CD4-positive, alpha-beta T cell (primary cell): ENCODE measurements at regions not wholly inside any gene's neighbourhood (a gene's known extent, or its start where the extent isn't known, plus 50 kb on each side); places are given as distances from the start of the nearest gene placed in this dataset.

Experiments
- ATAC-seq: fragments of 200-7000 bp; cut with Tn5 transposase; one replicate; pipeline ENCODE4 v1.10.0; 2022; ENCODE audit warnings: mild to moderate bottlenecking; ENCODE audit not compliant: poor library complexity
- CTCF ChIA-PET: fragments of 350-600 bp; sonication (Branson Sonifier 250); formaldehyde crosslinking; loops from one replicate; lab custom pipeline; 2021; ENCODE audit warnings: antibody characterized with exemption, inconsistent platforms; lab: Charles Lee
- POLR2A ChIA-PET: fragments of 350-600 bp; sonication (Branson Sonifier 250); formaldehyde crosslinking; loops from one replicate; lab custom pipeline; 2021; ENCODE audit warnings: antibody characterized with exemption, inconsistent platforms; lab: Charles Lee
- DNase-seq, 14 experiments: peaks; one replicate each; pipeline ENCODE4 v3.0.0-alpha.2; 2013 to 2020; ENCODE audit warnings: mixed read lengths in 2 of 14
- H3K27ac ChIP-seq, 2 donors: one replicate each; pipeline versions ENCODE4 v1.5.1 to v1.7.0; 2013; ENCODE audit warnings: low read length in 2 of 2, low read depth in 1 of 2, mild to moderate bottlenecking in 1 of 2
- H3K27me3 ChIP-seq, 2 experiments: 1 replicate in 1 of 2; 2 replicates in 1 of 2; pipeline versions ENCODE4 v1.6.1 to v1.7.0; 2013; ENCODE audit warnings: low read length in 2 of 2, control low read depth in 1 of 2, mild to moderate bottlenecking in 1 of 2, moderate library complexity in 1 of 2; ENCODE audit not compliant: insufficient read depth in 2 of 2, control insufficient read depth in 1 of 2
- H3K36me3 ChIP-seq: one replicate; pipeline ENCODE4 v1.6.1; 2013; ENCODE audit warnings: low read length, control low read depth; ENCODE audit not compliant: insufficient read depth
- H3K4me1 ChIP-seq: one replicate; pipeline ENCODE4 v1.6.1; 2013; ENCODE audit warnings: low read length, control low read depth; ENCODE audit not compliant: insufficient read depth
- H3K4me3 ChIP-seq: one replicate; pipeline ENCODE4 v1.5.1; 2013; ENCODE audit warnings: mild to moderate bottlenecking, low read length, moderate library complexity
- H3K9me3 ChIP-seq, 2 experiments: 1 replicate in 1 of 2; 2 replicates in 1 of 2; pipeline versions ENCODE4 v1.6.1 to v1.7.0; 2013; ENCODE audit warnings: low read length in 2 of 2, mild to moderate bottlenecking in 2 of 2, control low read depth in 1 of 2, moderate library complexity in 1 of 2; ENCODE audit not compliant: control insufficient read depth in 1 of 2, insufficient read depth in 1 of 2
- H3K27ac Mint-ChIP-seq: one replicate; pipeline ENCODE4 v1.8.0; 2020; ENCODE audit warnings: mixed read lengths
- H3K27me3 Mint-ChIP-seq: one replicate; pipeline ENCODE4 v1.8.0; 2021; ENCODE audit warnings: mixed read lengths
- H3K36me3 Mint-ChIP-seq: one replicate; pipeline ENCODE4 v1.8.0; 2021; ENCODE audit warnings: low read depth, mixed read lengths
- H3K4me1 Mint-ChIP-seq: one replicate; pipeline ENCODE4 v1.8.0; 2021; ENCODE audit warnings: low read depth, mixed read lengths
- H3K4me3 Mint-ChIP-seq: one replicate; pipeline ENCODE4 v1.8.0; 2020; ENCODE audit warnings: mild to moderate bottlenecking, mixed read lengths
- H3K9me3 Mint-ChIP-seq: one replicate; pipeline ENCODE4 v1.8.0; 2020; ENCODE audit warnings: mixed read lengths
- intact Hi-C, 2 experiments: fragments of 100-400 bp; cut with DNase I in 1 of 2; cut with micrococcal nuclease in 1 of 2; formaldehyde crosslinking; loops; one replicate each; pipeline versions ENCODE4 v1.15.1 to v1.9.0; 2023 to 2025; cut with DNase I, micrococcal nuclease
- TF ChIP-seq, protein P1 (sequence below): fragments of 200-600 bp; IDR thresholded peaks from one replicate; pipeline ENCODE4 v1.8.0; 2022; ENCODE audit warnings: antibody characterized with exemption, mild to moderate bottlenecking

DNA sequence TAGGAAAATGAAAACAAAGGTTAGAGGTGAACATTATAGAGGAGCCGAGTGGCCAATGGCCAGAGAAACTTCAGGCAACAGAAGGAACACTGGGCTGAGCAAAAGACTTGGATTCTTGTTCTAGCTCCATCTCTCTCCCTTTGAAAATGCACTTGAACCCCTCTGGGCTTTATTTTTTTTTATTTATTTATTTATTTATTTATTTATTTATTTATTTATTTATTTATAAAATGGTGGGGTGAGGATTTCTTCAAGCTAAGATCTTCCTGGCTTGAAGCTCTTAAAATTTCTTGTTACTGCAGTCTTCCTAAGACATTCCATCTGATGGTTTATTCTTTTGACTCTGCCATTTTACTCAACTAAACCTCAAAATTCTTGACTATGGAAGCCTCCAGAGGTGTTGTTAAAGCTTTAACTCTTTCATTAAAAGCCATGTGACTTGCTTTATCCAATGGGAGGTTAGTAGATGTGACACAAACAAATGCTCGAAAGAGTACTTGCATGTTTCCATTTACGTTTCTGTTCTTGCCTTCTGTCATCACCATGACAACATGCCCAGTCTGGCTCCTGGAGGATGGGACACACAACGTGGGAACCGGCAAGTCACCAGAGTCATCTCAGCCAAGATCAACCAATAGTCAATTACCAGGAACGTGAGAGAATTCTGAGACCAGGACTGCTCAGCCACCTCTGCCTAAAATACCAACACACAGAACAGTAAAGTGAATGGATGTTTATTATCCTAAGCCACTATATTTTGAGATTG is 325.2 kb upstream of the CTNNB1 start:
- no peak for ATAC-seq
- H3K4me3 Mint-ChIP-seq = no peak overlapping the region
- H3K27me3 Mint-ChIP-seq = peaks cover 19% of the 10 kb centered on the region
- ChIA-PET POLR2A (interaction anchor here (0.6 kb wide), 1 partner anchor 114 kb away, joined by 3 read pairs; no protein-coding TSS in a partner anchor), CTCF (no interaction called here)
- no peaks in the 10 kb centered on the region for H3K9me3 Mint-ChIP-seq
- Histone ChIP-seq H3K4me3 (no peak overlapping the region), H3K27ac (no peak overlapping the region), H3K36me3 (no peaks in the 10 kb centered on the region), H3K9me3 (no peaks in the 10 kb centered on the region), H3K27me3 (peaks cover 0 to 2% of the 10 kb centered on the region in 2 experiments), H3K4me1 (no peaks in the 10 kb centered on the region)
- TF ChIP-seq, protein P1, sequence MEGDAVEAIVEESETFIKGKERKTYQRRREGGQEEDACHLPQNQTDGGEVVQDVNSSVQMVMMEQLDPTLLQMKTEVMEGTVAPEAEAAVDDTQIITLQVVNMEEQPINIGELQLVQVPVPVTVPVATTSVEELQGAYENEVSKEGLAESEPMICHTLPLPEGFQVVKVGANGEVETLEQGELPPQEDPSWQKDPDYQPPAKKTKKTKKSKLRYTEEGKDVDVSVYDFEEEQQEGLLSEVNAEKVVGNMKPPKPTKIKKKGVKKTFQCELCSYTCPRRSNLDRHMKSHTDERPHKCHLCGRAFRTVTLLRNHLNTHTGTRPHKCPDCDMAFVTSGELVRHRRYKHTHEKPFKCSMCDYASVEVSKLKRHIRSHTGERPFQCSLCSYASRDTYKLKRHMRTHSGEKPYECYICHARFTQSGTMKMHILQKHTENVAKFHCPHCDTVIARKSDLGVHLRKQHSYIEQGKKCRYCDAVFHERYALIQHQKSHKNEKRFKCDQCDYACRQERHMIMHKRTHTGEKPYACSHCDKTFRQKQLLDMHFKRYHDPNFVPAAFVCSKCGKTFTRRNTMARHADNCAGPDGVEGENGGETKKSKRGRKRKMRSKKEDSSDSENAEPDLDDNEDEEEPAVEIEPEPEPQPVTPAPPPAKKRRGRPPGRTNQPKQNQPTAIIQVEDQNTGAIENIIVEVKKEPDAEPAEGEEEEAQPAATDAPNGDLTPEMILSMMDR = no peak
- DNase-seq = no peak
- no peaks in the 10 kb centered on the region for H3K4me1 Mint-ChIP-seq
- intact Hi-C loops = no loop called here
- H3K36me3 Mint-ChIP-seq = no peaks in the 10 kb centered on the region
- no peak overlapping the region for H3K27ac Mint-ChIP-seq

DNA sequence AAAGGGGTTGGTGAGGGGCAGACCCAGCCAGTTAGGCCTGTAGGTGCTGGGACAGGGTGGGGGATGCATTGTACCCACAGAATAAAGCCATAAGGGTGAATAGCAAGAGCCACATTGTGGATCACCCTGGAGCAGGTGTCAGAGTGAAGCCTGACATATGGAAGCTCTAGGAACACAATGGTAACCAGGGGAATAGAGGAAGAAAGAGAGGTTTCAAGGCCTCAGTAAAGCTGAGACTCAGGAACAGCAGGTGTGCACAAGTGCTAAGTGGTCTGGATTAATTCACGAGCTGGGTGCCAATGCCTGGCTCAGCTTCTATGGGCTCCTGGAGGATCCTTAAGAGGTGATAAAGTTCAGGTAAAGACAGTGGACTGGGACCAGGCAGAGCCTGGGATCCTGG is 323.7 kb upstream of the CTNNB1 start:
- peaks cover 10% of the 10 kb centered on the region for H3K27me3 Mint-ChIP-seq
- ATAC-seq = no peak
- H3K4me3 ChIP-seq = no peak overlapping the region
- intact Hi-C loops = no loop called here
- ChIA-PET CTCF (no interaction called here), POLR2A (no interaction called here)
- H3K27ac ChIP-seq = no peak overlapping the region
- no peak overlapping the region for H3K4me3 Mint-ChIP-seq
- H3K9me3 Mint-ChIP-seq = no peaks in the 10 kb centered on the region
- no peaks in the 10 kb centered on the region for H3K9me3 ChIP-seq
- no peak for DNase-seq
- H3K4me1 Mint-ChIP-seq = no peaks in the 10 kb centered on the region
- no peak overlapping the region for H3K27ac Mint-ChIP-seq
- H3K36me3 Mint-ChIP-seq = no peaks in the 10 kb centered on the region
- peaks cover 0 to under 1% of the 10 kb centered on the region in 2 experiments for H3K27me3 ChIP-seq
- H3K4me1 ChIP-seq = no peaks in the 10 kb centered on the region
- no peaks in the 10 kb centered on the region for H3K36me3 ChIP-seq
- TF ChIP-seq, protein P1 = no peak

DNA sequence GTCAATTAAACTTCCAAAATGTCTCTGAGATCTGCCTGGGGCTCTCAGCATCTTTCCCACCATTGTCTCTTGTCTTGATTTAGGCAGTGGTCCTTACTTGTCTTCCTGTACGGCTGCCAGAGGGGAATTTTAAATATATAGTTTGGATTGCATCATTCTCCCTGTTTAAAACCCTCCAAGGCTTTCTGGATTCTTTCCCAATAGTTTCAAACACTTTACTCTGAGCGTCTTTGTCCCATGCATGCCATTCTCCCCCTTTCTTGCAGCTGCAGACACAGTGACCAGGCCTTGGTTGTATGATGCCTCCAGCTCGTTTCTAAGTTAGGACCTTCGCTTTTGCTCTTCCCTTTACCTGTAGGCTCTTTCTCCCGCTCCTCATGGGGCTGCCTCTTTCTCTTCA is 323.3 kb upstream of the CTNNB1 start:
- POLR2A ChIA-PET = no interaction called here
- no peak overlapping the region for H3K4me3 ChIP-seq

More for the DNA sequence above, 323.3 kb upstream of the CTNNB1 start:
- no peaks in the 10 kb centered on the region for H3K9me3 Mint-ChIP-seq
- Histone ChIP-seq H3K27ac (no peak overlapping the region), H3K27me3 (no peaks in the 10 kb centered on the region), H3K4me1 (no peaks in the 10 kb centered on the region), H3K9me3 (no peaks in the 10 kb centered on the region), H3K36me3 (no peaks in the 10 kb centered on the region)
- H3K27me3 Mint-ChIP-seq = peaks cover 5% of the 10 kb centered on the region
- no peak for DNase-seq
- H3K4me3 Mint-ChIP-seq = no peak overlapping the region
- CTCF ChIA-PET = no interaction called here
- no peaks in the 10 kb centered on the region for H3K4me1 Mint-ChIP-seq
- TF ChIP-seq, protein P1 = no peak
- H3K27ac Mint-ChIP-seq = no peak overlapping the region
- no peak for ATAC-seq
- intact Hi-C loops = no loop called here
- no peaks in the 10 kb centered on the region for H3K36me3 Mint-ChIP-seq
